CD4-positive, alpha-beta T cell treated with Interleukin-4 for 1 hour (primary cell): ENCODE measurements at regions not wholly inside any gene's neighbourhood (a gene's known extent, or its start where the extent isn't known, plus 50 kb on each side); places are given as distances from the start of the nearest gene placed in this dataset.

Source experiments
- DNase-seq, 2 donors: peaks; one replicate each; pipeline ENCODE4 v3.0.0-alpha.2; 2020 to 2022

GRCh38 chr5:174293006-174293405 is 247.5 kb downstream of the NSG2 start:
- no peak for DNase-seq

DNA sequence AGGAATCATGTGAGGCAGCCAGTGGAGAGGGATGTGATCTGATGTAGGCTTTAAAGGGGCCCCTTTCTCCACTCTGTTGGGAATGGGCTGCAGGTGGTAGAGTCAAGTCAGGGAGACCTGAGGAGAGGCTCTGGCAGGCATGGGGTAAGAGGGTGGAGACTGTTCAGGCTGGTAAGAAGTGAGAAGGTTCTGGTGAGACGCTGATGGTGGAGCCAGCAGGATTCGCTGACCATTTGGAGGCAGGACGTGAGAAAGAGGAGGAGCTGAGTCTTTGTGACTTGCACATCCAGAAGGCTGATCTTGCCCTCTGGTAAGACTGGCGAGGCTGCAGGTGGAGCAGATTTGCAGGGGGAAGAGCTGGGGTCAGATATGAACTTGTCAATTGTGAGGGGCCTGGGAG is 248.0 kb downstream of the NSG2 start:
- no peak for DNase-seq

GRCh38 chr5:174294891-174295620 is 249.6 kb downstream of the NSG2 start:
- no peak for DNase-seq

- DNase-seq = no peak
Measured at GRCh38 chr5:174295702-174296436, 250.4 kb downstream of the NSG2 start.

GRCh38 chr5:174300118-174300940 is 254.8 kb downstream of the NSG2 start:
- DNase-seq = no peak

GRCh38 chr5:174300941-174301761 is 255.6 kb downstream of the NSG2 start:
- DNase-seq = no peak

DNA sequence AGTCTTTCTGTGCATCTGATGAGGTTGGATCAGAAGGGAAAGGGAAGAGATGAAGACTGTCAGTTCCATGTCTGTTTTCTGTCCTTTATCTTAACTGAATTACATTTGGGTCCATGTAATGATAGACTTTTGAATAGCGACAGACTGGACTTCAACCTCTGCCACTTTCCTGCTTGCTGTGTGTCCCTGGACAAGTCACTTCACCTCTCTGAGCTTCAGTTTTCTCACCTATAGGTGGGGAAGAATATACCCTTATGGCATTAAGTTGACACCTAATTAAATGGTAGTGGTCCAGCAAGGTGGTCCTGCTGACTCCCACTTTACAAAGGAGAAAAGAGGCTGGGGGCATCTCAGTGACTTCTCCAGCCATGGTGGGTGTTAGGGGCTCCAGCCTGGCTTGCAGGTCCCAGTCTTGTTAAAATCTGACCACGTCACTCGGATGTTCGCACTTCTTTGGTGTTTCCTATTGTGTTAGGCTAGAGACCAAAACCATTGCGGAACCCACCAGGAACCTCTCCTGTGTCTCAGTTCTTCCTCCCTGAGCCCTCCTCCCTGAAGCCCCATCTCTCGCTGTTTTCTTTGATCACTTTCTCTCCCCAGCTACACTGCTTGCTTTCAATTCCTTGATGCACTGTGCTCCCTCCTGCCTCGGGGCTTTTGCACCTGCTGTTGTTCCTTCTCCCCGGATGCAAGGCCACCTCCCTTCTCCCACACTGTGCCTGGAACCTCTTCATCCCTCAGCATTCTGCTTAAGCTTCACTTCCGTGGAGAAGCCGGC is 256.5 kb downstream of the NSG2 start:
- DNase-seq = no peak

- DNase-seq = no peak
Measured at GRCh38 chr5:174303035-174303434, 257.5 kb downstream of the NSG2 start.

DNA sequence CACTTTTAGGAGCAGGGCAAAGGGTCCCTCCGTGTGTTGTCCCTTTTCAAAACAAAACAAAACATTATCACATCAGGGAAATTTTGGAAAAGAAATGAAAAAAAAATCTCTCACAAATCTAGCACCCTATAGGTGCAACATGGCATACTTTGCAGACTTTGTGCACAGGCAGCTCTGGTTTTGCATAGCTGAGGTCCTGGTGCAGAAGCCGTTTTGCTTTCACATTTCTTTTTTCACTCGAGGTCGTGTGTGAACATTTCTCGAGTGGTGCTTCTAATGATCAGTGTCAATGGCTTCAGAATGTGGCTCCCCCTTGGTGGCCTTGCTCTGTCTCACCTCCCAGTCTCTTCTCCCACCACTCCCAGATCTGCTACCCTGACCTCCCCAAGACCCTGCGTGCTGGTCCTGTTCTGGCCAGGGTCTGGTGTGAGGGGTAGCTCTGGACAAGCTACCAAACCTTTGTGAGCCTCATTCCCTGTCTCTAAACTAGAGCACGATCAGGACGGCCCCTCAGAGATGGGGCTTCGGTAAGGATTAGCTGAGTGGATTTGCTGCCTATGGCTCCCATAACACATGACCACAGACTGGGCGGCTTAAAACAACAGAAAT is 258.0 kb downstream of the NSG2 start:
- DNase-seq = no peak

GRCh38 chr5:174305241-174305681 is 259.8 kb downstream of the NSG2 start:
- no peak for DNase-seq

- no peak for DNase-seq
Measured at GRCh38 chr5:174306345-174307030, 261.0 kb downstream of the NSG2 start.

DNA sequence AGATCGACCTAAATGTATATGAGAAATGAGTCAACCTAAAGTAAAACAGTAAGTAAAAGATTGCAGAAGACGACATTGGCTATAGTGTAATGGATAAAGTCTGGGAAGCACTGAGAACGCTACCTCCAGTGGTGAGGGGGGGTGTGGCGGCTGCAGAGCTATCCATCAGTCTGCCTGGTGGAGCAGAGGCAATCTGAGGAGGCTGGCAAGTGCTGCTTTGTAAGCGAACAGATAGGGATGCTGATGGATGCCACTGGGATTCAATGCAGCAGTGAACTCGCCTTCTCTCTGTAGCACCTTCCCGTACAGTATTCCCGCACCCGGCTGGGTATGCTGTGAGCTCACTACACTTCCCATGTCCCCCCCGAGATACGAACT is 261.5 kb downstream of the NSG2 start:
- no peak for DNase-seq

- no peak for DNase-seq
Measured at GRCh38 chr5:174307656-174308271, 262.3 kb downstream of the NSG2 start.

- no peak for DNase-seq
Measured at GRCh38 chr5:174309131-174309795, 263.8 kb downstream of the NSG2 start.

- DNase-seq = no peak
Measured at GRCh38 chr5:174310243-174310642, 264.7 kb downstream of the NSG2 start.

DNA sequence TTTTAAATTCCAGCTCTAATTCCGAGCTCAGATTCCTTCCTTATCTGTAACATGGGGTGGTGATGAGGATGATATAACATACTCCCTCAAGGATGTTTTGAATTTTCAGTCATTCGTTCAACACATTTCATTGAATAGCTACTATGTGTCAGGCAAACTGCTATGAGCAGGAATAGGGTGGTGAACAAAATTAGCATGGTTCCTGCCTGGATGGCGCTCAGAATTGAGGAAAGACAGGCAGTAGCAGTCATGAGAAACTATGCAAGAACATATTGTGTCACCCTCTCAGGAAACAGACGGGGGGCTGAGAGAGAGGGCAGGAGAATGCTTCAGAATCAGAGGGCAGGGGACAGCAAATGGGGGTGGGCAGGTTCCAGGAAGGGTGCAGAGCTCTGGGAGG is 265.2 kb downstream of the NSG2 start:
- no peak for DNase-seq

GRCh38 chr5:174311121-174311520 is 265.6 kb downstream of the NSG2 start:
- no peak for DNase-seq

GRCh38 chr5:174311531-174312269 is 266.2 kb downstream of the NSG2 start:
- DNase-seq = peak; percentile 24 to 39

DNA sequence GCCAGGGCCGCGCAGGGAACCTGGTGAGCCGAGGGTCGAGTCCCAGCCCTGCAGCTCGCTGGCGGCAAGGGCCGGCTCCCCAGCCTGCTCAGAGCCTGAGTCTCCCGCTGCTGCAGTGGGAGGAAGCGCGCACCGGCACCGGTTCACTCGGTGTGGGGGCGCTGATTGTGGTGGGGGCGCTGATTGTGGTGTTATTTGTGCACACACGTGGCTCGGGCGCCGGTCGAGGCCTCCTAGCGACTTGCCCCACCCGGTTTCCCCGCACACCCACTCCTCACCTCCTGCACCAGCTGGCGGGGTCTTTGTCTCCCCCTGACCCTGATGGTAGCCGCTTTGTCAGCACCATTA is 266.7 kb downstream of the NSG2 start:
- no peak for DNase-seq
